GM12874 (cell line): ENCODE measurements at regions not wholly inside any gene's neighbourhood (a gene's known extent, or its start where the extent isn't known, plus 50 kb on each side); places are given as distances from the start of the nearest gene placed in this dataset.

ENCODE experiments used
- TF ChIP-seq, protein P1 (sequence below): IDR thresholded peaks from 2 replicates; pipeline ENCODE4 v1.5.1; 2011; ENCODE audit warnings: low read depth, mild to moderate bottlenecking, control low read depth, low read length, moderate library complexity; ENCODE audit not compliant: insufficient read depth

- TF ChIP-seq, protein P1, sequence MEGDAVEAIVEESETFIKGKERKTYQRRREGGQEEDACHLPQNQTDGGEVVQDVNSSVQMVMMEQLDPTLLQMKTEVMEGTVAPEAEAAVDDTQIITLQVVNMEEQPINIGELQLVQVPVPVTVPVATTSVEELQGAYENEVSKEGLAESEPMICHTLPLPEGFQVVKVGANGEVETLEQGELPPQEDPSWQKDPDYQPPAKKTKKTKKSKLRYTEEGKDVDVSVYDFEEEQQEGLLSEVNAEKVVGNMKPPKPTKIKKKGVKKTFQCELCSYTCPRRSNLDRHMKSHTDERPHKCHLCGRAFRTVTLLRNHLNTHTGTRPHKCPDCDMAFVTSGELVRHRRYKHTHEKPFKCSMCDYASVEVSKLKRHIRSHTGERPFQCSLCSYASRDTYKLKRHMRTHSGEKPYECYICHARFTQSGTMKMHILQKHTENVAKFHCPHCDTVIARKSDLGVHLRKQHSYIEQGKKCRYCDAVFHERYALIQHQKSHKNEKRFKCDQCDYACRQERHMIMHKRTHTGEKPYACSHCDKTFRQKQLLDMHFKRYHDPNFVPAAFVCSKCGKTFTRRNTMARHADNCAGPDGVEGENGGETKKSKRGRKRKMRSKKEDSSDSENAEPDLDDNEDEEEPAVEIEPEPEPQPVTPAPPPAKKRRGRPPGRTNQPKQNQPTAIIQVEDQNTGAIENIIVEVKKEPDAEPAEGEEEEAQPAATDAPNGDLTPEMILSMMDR: no peak
Observed at GRCh38 chr7:52473756-52474155, 561.7 kb upstream of the POM121L12 start.

DNA sequence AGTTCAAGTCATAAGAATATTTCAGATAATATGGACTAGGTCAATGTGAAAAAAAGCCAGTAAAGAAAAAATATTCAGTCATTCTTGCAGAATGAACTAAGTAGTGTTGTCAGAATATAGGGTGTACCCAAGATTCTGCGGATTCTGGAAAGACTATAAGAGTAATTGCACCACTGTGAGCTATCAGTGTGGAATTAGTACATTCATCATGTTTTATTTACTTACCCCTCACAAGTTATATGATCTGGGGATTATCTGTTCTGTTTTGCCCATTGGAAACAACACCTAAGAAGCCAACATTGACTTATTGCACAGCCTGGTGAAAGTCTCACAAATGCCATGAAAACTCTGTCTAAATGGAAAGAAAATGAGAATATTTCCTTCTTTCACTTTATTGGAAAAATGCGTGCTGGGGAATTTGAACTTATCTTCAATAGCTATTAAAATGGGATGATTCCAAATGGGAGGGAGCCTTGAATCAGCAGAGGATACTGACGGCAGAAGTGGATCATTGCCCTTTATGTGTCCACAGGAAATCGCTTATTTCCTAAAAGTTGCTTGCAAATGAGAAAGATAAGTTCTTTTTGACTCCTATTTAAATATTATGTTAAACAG lies 563.3 kb upstream of the POM121L12 start:
- TF ChIP-seq, protein P1: no peak

DNA sequence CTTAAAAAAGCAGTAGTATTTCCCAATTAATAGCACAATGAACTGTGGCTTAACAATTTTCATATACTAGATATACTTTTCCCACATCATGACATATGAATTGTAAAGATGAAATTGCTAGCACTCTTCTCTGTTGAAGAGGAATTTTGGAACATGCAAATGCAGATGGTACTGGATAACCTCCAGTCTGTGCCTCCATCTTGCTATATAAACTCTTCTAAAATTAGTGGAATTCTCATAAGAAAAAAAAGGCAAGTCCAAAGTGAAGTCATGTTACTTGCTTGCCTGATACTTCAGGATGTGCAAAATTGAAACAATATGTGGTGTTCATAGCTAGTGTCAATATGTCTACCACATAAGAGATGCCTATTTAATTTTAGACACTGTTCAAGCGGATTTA lies 570.2 kb upstream of the POM121L12 start:
- TF ChIP-seq, protein P1: no peak

DNA sequence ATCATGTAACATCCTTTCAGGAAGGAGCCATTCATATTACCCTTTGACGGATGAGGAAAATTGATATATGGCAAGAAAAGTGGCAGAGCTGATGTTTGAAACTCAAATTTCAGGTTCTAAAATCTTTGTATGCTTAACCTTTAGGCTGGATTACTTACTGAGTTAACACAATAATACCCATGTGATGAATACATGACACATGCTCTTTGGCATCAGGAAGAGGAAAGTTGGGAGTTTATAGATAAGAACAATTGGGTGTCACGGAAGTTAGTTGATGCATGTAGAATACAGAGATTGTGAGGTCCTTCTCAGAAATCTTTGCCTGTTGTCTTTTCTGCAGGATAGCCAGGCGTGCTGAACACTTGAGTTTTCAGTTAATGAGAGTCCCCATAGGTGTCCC lies 572.1 kb upstream of the POM121L12 start:
- TF ChIP-seq, protein P1: no peak

DNA sequence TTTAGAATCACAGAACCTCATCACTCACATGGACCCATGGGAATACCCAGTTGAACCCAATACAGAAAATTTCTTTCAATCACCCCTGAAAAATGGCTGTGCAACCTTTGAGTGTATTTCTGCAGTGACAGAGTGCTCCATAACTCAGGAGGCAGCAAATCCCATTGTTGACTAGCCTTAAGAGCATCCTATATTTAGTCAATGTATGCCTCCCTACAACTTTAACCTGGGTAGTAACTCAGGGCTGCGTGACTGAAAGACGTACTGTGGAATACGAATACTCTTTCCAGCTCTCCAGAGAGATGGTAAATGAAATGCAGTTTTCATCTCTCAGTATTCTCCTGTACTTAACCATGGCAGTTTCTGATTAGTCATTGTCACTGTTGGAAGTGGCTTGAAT lies 573.0 kb upstream of the POM121L12 start:
- TF ChIP-seq, protein P1: no peak

DNA sequence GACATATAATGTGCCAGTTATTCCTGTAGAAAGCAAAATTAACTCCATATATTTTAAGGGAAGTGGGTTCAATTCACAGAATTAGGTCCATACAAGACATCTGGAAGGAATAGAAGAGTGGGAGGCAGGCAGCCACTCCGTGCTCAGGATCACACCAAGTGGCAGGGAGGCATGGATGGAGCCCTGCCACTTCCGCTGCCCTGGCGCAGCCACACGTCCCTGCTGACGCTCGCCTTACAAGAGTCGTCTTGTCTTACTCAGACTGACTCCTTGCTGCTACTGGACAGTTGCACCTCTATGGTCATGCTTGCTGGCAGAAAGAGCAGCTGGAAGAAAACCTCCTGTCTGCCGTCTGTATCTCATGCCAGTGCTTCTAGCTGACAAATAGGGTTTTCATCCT lies 579.9 kb upstream of the POM121L12 start:
- TF ChIP-seq, protein P1: no peak

- TF ChIP-seq, protein P1: no peak
Observed at GRCh38 chr7:52450816-52451215, 584.6 kb upstream of the POM121L12 start.
